IMR-90 (cell line): ENCODE measurements at regions not wholly inside any gene's neighbourhood (a gene's known extent, or its start where the extent isn't known, plus 50 kb on each side); places are given as distances from the start of the nearest gene placed in this dataset.
A peak's percentile ranks its signal among the peaks of the same experiment; 100 is the strongest.

Experiments used
- ATAC-seq: fragments of 200-7000 bp; cut with Tn5 transposase; 2 replicates; pipeline ENCODE4 v1.9.1; 2020; ENCODE audit warnings: low read depth, mild to moderate bottlenecking, moderate library complexity
- BruUV-seq: library from RNA; stranded (reverse); fragments of 400-500 nt; replicated peaks from 2 replicates; lab custom pipeline; 2021; lab: Mats Ljungman, UMichigan
- CTCF ChIA-PET: fragments of 300-600 bp; formaldehyde crosslinking; extraction: SDS; loops from one replicate; lab custom pipeline; 2021; ENCODE audit warnings: antibody characterized with exemption; lab: Yijun Ruan, JAX
- POLR2A ChIA-PET: fragments of 300-600 bp; sonication (Branson Sonifier 250); formaldehyde crosslinking; loops from one replicate; lab custom pipeline; 2022; ENCODE audit warnings: antibody characterized with exemption; ENCODE audit not compliant: unreplicated experiment; lab: Charles Lee
- DNase-seq: peaks from one replicate; pipeline ENCODE4 v3.0.0; 2013
- H2AFZ ChIP-seq: replicated peaks from 2 replicates; pipeline ENCODE3; 2013; ENCODE audit warnings: low read length, mild to moderate bottlenecking; ENCODE audit not compliant: poor library complexity
- H2AK5ac ChIP-seq: 2 replicates; pipeline ENCODE4 v1.6.1; 2013; ENCODE audit warnings: low read depth, low read length, inconsistent platforms
- H2AK9ac ChIP-seq: replicated peaks from 2 replicates; pipeline ENCODE3; 2013; ENCODE audit warnings: mild to moderate bottlenecking, low read depth, low read length, moderate library complexity; ENCODE audit not compliant: poor library complexity
- H2BK120ac ChIP-seq: 2 replicates; pipeline ENCODE4 v1.6.1; 2013; ENCODE audit warnings: low read depth, low read length, inconsistent platforms
- H2BK15ac ChIP-seq: 3 replicates; pipeline ENCODE4 v1.6.1; 2013; ENCODE audit warnings: low read depth, low read length, inconsistent platforms
- H2BK20ac ChIP-seq: 2 replicates; pipeline ENCODE4 v1.6.1; 2013; ENCODE audit warnings: low read depth, mild to moderate bottlenecking, inconsistent platforms, low read length, moderate library complexity
- H2BK5ac ChIP-seq: 2 replicates; pipeline ENCODE4 v1.6.1; 2013; ENCODE audit warnings: mild to moderate bottlenecking, low read depth, low read length, inconsistent platforms; ENCODE audit not compliant: poor library complexity, severe bottlenecking
- H3K14ac ChIP-seq: replicated peaks from 2 replicates; pipeline ENCODE4 v1.6.1; 2013; ENCODE audit warnings: low read depth, low read length, inconsistent platforms
- H3K18ac ChIP-seq: 2 replicates; pipeline ENCODE4 v1.6.1; 2013; ENCODE audit warnings: low read depth, low read length, control low read depth
- H3K23ac ChIP-seq: 2 replicates; pipeline ENCODE4 v1.6.1; 2013; ENCODE audit warnings: low read depth, low read length, inconsistent platforms
- H3K27ac ChIP-seq: 2 replicates; pipeline ENCODE4 v1.5.1; 2013; ENCODE audit warnings: mild to moderate bottlenecking, control low read depth, low read length; ENCODE audit not compliant: insufficient read depth
- H3K27me3 ChIP-seq: 2 replicates; pipeline ENCODE4 v1.6.1; 2013; ENCODE audit warnings: low read length; ENCODE audit not compliant: control insufficient read depth, insufficient read depth
- H3K36me3 ChIP-seq: 2 replicates; pipeline ENCODE4 v1.6.1; 2013; ENCODE audit warnings: low read length, mixed read lengths; ENCODE audit not compliant: control insufficient read depth, insufficient read depth
- H3K4ac ChIP-seq: 2 replicates; pipeline ENCODE4 v1.6.1; 2013; ENCODE audit warnings: low read depth, low read length, inconsistent platforms
- H3K4me1 ChIP-seq: 2 replicates; pipeline ENCODE4 v1.6.1; 2013; ENCODE audit warnings: low read length, mixed read lengths; ENCODE audit not compliant: control insufficient read depth, insufficient read depth
- H3K4me2 ChIP-seq: 2 replicates; pipeline ENCODE4 v1.6.1; 2013; ENCODE audit warnings: low read depth, mild to moderate bottlenecking, control low read depth, low read length, moderate library complexity
- H3K4me3 ChIP-seq: 2 replicates; pipeline ENCODE4 v1.5.1; 2013; ENCODE audit warnings: low read depth, mild to moderate bottlenecking, control low read depth, low read length, moderate library complexity; ENCODE audit not compliant: insufficient read depth
- H3K56ac ChIP-seq: 2 replicates; pipeline ENCODE4 v1.6.1; 2013; ENCODE audit warnings: low read length, inconsistent platforms; ENCODE audit not compliant: insufficient read depth; ENCODE audit errors: extremely low read depth
- H3K79me1 ChIP-seq, 2 experiments: 2 replicates each; pipeline ENCODE4 v1.6.1; 2013; ENCODE audit warnings: low read length in 2 of 2, inconsistent platforms in 1 of 2, low read depth in 1 of 2
- H3K9ac ChIP-seq: 2 replicates; pipeline ENCODE4 v1.6.1; 2013; ENCODE audit warnings: low read depth, low read length, control low read depth
- H3K9me1 ChIP-seq: 2 replicates; pipeline ENCODE4 v1.6.1; 2013; ENCODE audit warnings: low read length, inconsistent platforms; ENCODE audit not compliant: insufficient read depth
- H3K9me3 ChIP-seq: 2 replicates; pipeline ENCODE4 v1.6.1; 2013; ENCODE audit warnings: low read length; ENCODE audit not compliant: control insufficient read depth, insufficient read depth
- H4K20me1 ChIP-seq: 2 replicates; pipeline ENCODE4 v1.6.1; 2013; ENCODE audit warnings: low read length, inconsistent platforms; ENCODE audit not compliant: insufficient read depth
- H4K5ac ChIP-seq: 2 replicates; pipeline ENCODE4 v1.6.1; 2013; ENCODE audit warnings: mild to moderate bottlenecking, low read depth, low read length, control low read depth
- H4K8ac ChIP-seq, 2 experiments: 2 replicates each; pipeline ENCODE4 v1.6.1; 2013; ENCODE audit warnings: low read depth in 2 of 2, low read length in 2 of 2, control low read depth in 1 of 2, inconsistent platforms in 1 of 2
- H4K91ac ChIP-seq: 2 replicates; pipeline ENCODE4 v1.6.1; 2013; ENCODE audit warnings: low read depth, low read length, inconsistent platforms; ENCODE audit not compliant: insufficient read depth
- RAD21 ChIP-seq: IDR thresholded peaks from 2 replicates; pipeline ENCODE4 v1.6.1; 2012; ENCODE audit warnings: low read length, improper control_type of control experiment
- SMC3 ChIP-seq: fragments of 150-350 bp; IDR thresholded peaks from 2 replicates; pipeline ENCODE4 v1.6.1; 2016; ENCODE audit warnings: low read depth, mild to moderate bottlenecking, antibody characterized with exemption, low read length, moderate library complexity
- WGBS, 2 experiments: methylation state at CpG; one replicate each; pipeline versions ENCODE4 v1.1.5 to v1.1.7; 2013; ENCODE audit warnings: missing lambda C conversion rate in 2 of 2; ENCODE audit not compliant: insufficient read length in 1 of 2; ENCODE audit errors: extremely low coverage in 2 of 2; 5-methylcytosine and 5-hydroxymethylcytosine counted together
- dilution Hi-C: fragments of 300-500 bp; cut with HindIII; formaldehyde crosslinking; loops from one replicate; pipeline ENCODE4 v1.14.3; 2018; ENCODE audit warnings: low sequenced_read_pairs; ENCODE audit not compliant: unreplicated experiment
- in situ Hi-C: fragments of 300-500 bp; cut with MboI; formaldehyde crosslinking; loops from 3 replicates; pipeline ENCODE4 v1.14.3; 2019; ENCODE audit warnings: low sequenced_read_pairs, inconsistent platforms, mixed read lengths
- intact Hi-C: fragments of 100-400 bp; cut with micrococcal nuclease; formaldehyde crosslinking; loops from 2 replicates; pipeline ENCODE4 v1.10.0; 2022
- TF ChIP-seq, protein P1 (sequence below): conservative IDR thresholded peaks from 2 replicates; pipeline ENCODE4 v1.5.1; 2012; ENCODE audit warnings: mild to moderate bottlenecking, low read depth, low read length, improper control_type of control experiment
- TF ChIP-seq, protein P2 (sequence below): fragments of 150-350 bp; IDR thresholded peaks from 2 replicates; pipeline ENCODE4 v1.6.1; 2016; ENCODE audit warnings: low read depth, mild to moderate bottlenecking, low read length, moderate library complexity, borderline replicate concordance

DNA sequence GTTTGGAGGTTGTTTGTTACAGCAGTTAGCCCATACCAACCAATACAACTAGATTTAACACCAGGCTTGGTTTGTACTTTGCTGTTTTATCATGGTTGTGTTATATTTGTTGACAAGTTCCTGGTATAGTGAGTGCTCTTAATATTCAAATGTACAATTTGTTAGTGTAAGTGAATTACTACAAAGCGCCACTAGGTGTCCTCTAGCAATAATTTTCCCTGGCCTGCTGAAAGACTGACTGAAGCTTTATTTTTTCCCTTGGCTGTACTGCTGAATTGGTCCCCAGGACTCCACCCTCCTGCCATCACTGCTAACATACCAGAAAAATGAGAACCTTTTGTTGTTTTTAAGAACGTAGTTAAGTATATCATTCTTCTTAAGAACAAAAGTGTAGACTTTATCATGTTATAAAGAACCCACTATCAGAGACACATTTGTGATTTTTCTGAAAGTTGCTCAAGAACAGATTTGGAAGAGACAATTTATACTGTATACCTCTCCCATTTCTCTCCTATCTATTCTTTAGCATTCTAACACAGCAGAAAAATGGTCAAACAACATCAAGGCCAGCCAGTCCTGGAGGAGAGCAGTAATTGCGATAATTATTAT is 75.3 kb upstream of the FAR2 start:
- no peaks in the 10 kb centered on the region for H4K20me1 ChIP-seq
- H3K79me1 ChIP-seq: no peaks in the 10 kb centered on the region
- H3K4me2 ChIP-seq: no peak overlapping the region
- H3K4me1 ChIP-seq: 0 out of 2 replicates have a peak, but pooled peaks cover 2% of the 10 kb centered on the region
- H3K27me3 ChIP-seq: no peaks in the 10 kb centered on the region; the same call in 1 of the 2 replicates
- ChIA-PET CTCF (interaction anchor here (0.6 to 1.9 kb wide), 7 partner anchors 9 to 244 kb away, joined by 3 to 5 read pairs (median 3); no protein-coding TSS in a partner anchor), POLR2A (no interaction called here)
- dilution Hi-C loops: no loop called here
- DNase-seq (peak; percentile 49), ATAC-seq (peak; percentile 90)
- H2AK5ac ChIP-seq: no peak overlapping the region
- H3K4ac ChIP-seq: no peak overlapping the region
- no peak overlapping the region for H2BK120ac ChIP-seq
- in situ Hi-C loops: no loop called here
- H2BK5ac ChIP-seq: no peak overlapping the region
- no peak overlapping the region for H4K8ac ChIP-seq
- intact Hi-C loops: no loop called here
- H3K4me3 ChIP-seq: no peak overlapping the region
- no peak overlapping the region for H3K56ac ChIP-seq
- H3K14ac ChIP-seq: no peak overlapping the region
- no peak overlapping the region for H2AK9ac ChIP-seq
- H3K23ac ChIP-seq: no peak overlapping the region
- no CpG with 5 or more reads among the region's 3 CpGs for WGBS, 2 experiments
- no peak overlapping the region for H3K9ac ChIP-seq
- H3K9me1 ChIP-seq: no peaks in the 10 kb centered on the region
- no peak overlapping the region for H2AFZ ChIP-seq
- no peak overlapping the region for H3K18ac ChIP-seq
- H2BK15ac ChIP-seq: no peak overlapping the region
- H4K91ac ChIP-seq: no peak overlapping the region
- H3K27ac ChIP-seq: no peak overlapping the region
- no peak overlapping the region for H2BK20ac ChIP-seq
- no peak overlapping the region for H4K5ac ChIP-seq
- TF ChIP-seq, protein P1, sequence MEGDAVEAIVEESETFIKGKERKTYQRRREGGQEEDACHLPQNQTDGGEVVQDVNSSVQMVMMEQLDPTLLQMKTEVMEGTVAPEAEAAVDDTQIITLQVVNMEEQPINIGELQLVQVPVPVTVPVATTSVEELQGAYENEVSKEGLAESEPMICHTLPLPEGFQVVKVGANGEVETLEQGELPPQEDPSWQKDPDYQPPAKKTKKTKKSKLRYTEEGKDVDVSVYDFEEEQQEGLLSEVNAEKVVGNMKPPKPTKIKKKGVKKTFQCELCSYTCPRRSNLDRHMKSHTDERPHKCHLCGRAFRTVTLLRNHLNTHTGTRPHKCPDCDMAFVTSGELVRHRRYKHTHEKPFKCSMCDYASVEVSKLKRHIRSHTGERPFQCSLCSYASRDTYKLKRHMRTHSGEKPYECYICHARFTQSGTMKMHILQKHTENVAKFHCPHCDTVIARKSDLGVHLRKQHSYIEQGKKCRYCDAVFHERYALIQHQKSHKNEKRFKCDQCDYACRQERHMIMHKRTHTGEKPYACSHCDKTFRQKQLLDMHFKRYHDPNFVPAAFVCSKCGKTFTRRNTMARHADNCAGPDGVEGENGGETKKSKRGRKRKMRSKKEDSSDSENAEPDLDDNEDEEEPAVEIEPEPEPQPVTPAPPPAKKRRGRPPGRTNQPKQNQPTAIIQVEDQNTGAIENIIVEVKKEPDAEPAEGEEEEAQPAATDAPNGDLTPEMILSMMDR: peak; percentile 58
- peak; percentile 48 for TF ChIP-seq RAD21
- TF ChIP-seq, protein P2, sequence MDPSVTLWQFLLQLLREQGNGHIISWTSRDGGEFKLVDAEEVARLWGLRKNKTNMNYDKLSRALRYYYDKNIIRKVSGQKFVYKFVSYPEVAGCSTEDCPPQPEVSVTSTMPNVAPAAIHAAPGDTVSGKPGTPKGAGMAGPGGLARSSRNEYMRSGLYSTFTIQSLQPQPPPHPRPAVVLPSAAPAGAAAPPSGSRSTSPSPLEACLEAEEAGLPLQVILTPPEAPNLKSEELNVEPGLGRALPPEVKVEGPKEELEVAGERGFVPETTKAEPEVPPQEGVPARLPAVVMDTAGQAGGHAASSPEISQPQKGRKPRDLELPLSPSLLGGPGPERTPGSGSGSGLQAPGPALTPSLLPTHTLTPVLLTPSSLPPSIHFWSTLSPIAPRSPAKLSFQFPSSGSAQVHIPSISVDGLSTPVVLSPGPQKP: no peak
- peak; percentile 45; the same call in 1 of the 2 replicates for TF ChIP-seq SMC3
- H3K9me3 ChIP-seq: no peaks in the 10 kb centered on the region
- BruUV-seq: no TSS peak
- H3K36me3 ChIP-seq: no peaks in the 10 kb centered on the region
